ENCODE measurements at regions not wholly inside any gene's neighbourhood (a gene's known extent, or its start where the extent isn't known, plus 50 kb on each side); places are given as distances from the start of the nearest gene placed in this dataset.
A peak's percentile ranks its signal among the peaks of the same experiment; 100 is the strongest.

- ATAC-seq (ENCODE audit: low read depth) (no peak), DNase-seq (ENCODE audit: low spot score) (no peak)
- Histone ChIP-seq H3K27ac (ENCODE audit: poor library complexity, severe bottlenecking) (no peak overlapping the region), H3K4me3 (ENCODE audit: severe bottlenecking) (no peak overlapping the region), H3K4me1 (ENCODE audit: insufficient read depth, poor library complexity, severe bottlenecking) (no peaks in the 10 kb centered on the region), H3K36me3 (ENCODE audit: low read depth) (no peaks in the 10 kb centered on the region), H3K27me3 (ENCODE audit: insufficient read depth, poor library complexity, severe bottlenecking) (no peaks in the 10 kb centered on the region), H3K9me3 (ENCODE audit: severe bottlenecking) (no peaks in the 10 kb centered on the region)
- TF ChIP-seq, protein P1, sequence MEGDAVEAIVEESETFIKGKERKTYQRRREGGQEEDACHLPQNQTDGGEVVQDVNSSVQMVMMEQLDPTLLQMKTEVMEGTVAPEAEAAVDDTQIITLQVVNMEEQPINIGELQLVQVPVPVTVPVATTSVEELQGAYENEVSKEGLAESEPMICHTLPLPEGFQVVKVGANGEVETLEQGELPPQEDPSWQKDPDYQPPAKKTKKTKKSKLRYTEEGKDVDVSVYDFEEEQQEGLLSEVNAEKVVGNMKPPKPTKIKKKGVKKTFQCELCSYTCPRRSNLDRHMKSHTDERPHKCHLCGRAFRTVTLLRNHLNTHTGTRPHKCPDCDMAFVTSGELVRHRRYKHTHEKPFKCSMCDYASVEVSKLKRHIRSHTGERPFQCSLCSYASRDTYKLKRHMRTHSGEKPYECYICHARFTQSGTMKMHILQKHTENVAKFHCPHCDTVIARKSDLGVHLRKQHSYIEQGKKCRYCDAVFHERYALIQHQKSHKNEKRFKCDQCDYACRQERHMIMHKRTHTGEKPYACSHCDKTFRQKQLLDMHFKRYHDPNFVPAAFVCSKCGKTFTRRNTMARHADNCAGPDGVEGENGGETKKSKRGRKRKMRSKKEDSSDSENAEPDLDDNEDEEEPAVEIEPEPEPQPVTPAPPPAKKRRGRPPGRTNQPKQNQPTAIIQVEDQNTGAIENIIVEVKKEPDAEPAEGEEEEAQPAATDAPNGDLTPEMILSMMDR (IDR thresholded peaks at IDR 0.05; ENCODE audit: poor library complexity, severe bottlenecking), result no peak
These were observed 71.9 kb upstream of the CXADR start for GRCh38 chr21:17440969-17441368.

DNA sequence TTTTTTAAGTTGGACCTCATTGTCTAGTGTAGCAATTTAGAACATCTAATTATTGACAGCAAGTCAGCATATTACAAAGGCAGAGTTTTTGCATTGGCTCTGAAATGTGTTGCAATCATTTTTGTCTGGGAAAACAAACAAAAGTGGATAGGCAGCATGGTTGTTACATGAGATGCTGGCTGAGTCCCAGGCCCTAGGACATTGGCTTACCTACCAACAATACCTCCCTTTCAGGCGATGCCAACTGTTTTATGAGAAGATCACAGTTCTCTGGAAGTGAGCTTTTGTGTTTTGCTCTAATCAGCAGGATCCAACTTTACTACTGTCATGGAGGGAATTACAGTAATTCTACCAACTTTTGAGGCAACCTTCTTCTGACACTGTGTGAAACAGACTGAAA, 71.5 kb upstream of the CXADR start:
- no peaks in the 10 kb centered on the region for H3K4me1 ChIP-seq (ENCODE audit: insufficient read depth, poor library complexity, severe bottlenecking)
- H3K4me3 ChIP-seq (ENCODE audit: severe bottlenecking), result no peak overlapping the region
- TF ChIP-seq, protein P1 (IDR thresholded peaks at IDR 0.05; ENCODE audit: poor library complexity, severe bottlenecking), result no peak
- DNase-seq (ENCODE audit: low spot score) (no peak), ATAC-seq (ENCODE audit: low read depth) (peak; percentile 77)
- no peaks in the 10 kb centered on the region for H3K36me3 ChIP-seq (ENCODE audit: low read depth)
- H3K9me3 ChIP-seq (ENCODE audit: severe bottlenecking), result no peaks in the 10 kb centered on the region
- no peaks in the 10 kb centered on the region for H3K27me3 ChIP-seq (ENCODE audit: insufficient read depth, poor library complexity, severe bottlenecking)
- no peak overlapping the region for H3K27ac ChIP-seq (ENCODE audit: poor library complexity, severe bottlenecking)

GRCh38 chr21:17442165-17442564, 70.7 kb upstream of the CXADR start:
- Histone ChIP-seq H3K4me3 (ENCODE audit: severe bottlenecking) (no peak overlapping the region), H3K36me3 (ENCODE audit: low read depth) (no peaks in the 10 kb centered on the region), H3K27ac (ENCODE audit: poor library complexity, severe bottlenecking) (no peak overlapping the region), H3K9me3 (ENCODE audit: severe bottlenecking) (no peaks in the 10 kb centered on the region), H3K27me3 (ENCODE audit: insufficient read depth, poor library complexity, severe bottlenecking) (no peaks in the 10 kb centered on the region), H3K4me1 (ENCODE audit: insufficient read depth, poor library complexity, severe bottlenecking) (no peaks in the 10 kb centered on the region)
- TF ChIP-seq, protein P1 (IDR thresholded peaks at IDR 0.05; ENCODE audit: poor library complexity, severe bottlenecking), result no peak
- no peak for DNase-seq (ENCODE audit: low spot score)
- no peak for ATAC-seq (ENCODE audit: low read depth)

GRCh38 chr21:17444828-17445227, 68.0 kb upstream of the CXADR start:
- H3K4me3 ChIP-seq (ENCODE audit: severe bottlenecking), result no peak overlapping the region
- DNase-seq (ENCODE audit: low spot score), result no peak
- no peak overlapping the region for H3K27ac ChIP-seq (ENCODE audit: poor library complexity, severe bottlenecking)
- H3K4me1 ChIP-seq (ENCODE audit: insufficient read depth, poor library complexity, severe bottlenecking), result no peaks in the 10 kb centered on the region
- H3K27me3 ChIP-seq (ENCODE audit: insufficient read depth, poor library complexity, severe bottlenecking), result no peaks in the 10 kb centered on the region
- no peaks in the 10 kb centered on the region for H3K9me3 ChIP-seq (ENCODE audit: severe bottlenecking)
- ATAC-seq (ENCODE audit: low read depth), result no peak
- TF ChIP-seq, protein P1 (IDR thresholded peaks at IDR 0.05; ENCODE audit: poor library complexity, severe bottlenecking), result no peak
- H3K36me3 ChIP-seq (ENCODE audit: low read depth), result no peaks in the 10 kb centered on the region

GRCh38 chr21:17446737-17447136, 66.1 kb upstream of the CXADR start:
- DNase-seq (ENCODE audit: low spot score) (no peak), ATAC-seq (ENCODE audit: low read depth) (no peak)
- Histone ChIP-seq H3K27me3 (ENCODE audit: insufficient read depth, poor library complexity, severe bottlenecking) (no peaks in the 10 kb centered on the region), H3K4me1 (ENCODE audit: insufficient read depth, poor library complexity, severe bottlenecking) (peaks cover 8% of the 10 kb centered on the region), H3K4me3 (ENCODE audit: severe bottlenecking) (no peak overlapping the region), H3K9me3 (ENCODE audit: severe bottlenecking) (no peaks in the 10 kb centered on the region), H3K36me3 (ENCODE audit: low read depth) (no peaks in the 10 kb centered on the region), H3K27ac (ENCODE audit: poor library complexity, severe bottlenecking) (no peak overlapping the region)
- TF ChIP-seq, protein P1 (IDR thresholded peaks at IDR 0.05; ENCODE audit: poor library complexity, severe bottlenecking), result no peak

Data from RWPE2 (cell line).